Hepatic stellate cell (primary cell): ENCODE measurements at regions not wholly inside any gene's neighbourhood (a gene's known extent, or its start where the extent isn't known, plus 50 kb on each side); places are given as distances from the start of the nearest gene placed in this dataset.
"Not testable (repeated sequence)": the region's sequence is repeated elsewhere in the genome, so short reads cannot be mapped to it uniquely, and the experiment has no call there.

ENCODE experiments used
- DNase-seq: peaks from one replicate; pipeline ENCODE4 v3.0.0; 2011; ENCODE audit warnings: low spot score

GRCh38 chr2:210961249-210961648 is 404.9 kb downstream of the CPS1 start:
- DNase-seq: no peak

GRCh38 chr2:210963386-210963785 is 407.0 kb downstream of the CPS1 start:
- no peak for DNase-seq

GRCh38 chr2:210964141-210964764 is 407.9 kb downstream of the CPS1 start:
- DNase-seq: no peak

GRCh38 chr2:210965472-210965871 is 409.1 kb downstream of the CPS1 start:
- DNase-seq: no peak

GRCh38 chr2:210966330-210966729 is 409.9 kb downstream of the CPS1 start:
- DNase-seq: no peak

GRCh38 chr2:210971431-210971830 is 415.0 kb downstream of the CPS1 start:
- DNase-seq: no peak

GRCh38 chr2:210986806-210987205 is 430.4 kb downstream of the CPS1 start:
- not testable (repeated sequence) for DNase-seq

GRCh38 chr2:210991107-210991506 is 434.7 kb downstream of the CPS1 start:
- DNase-seq: no peak

- no peak for DNase-seq
These were observed 437.7 kb downstream of the CPS1 start for GRCh38 chr2:210994104-210994503.

GRCh38 chr2:210997373-210997772 is 441.0 kb downstream of the CPS1 start:
- DNase-seq: no peak

GRCh38 chr2:210998334-210998733 is 441.9 kb downstream of the CPS1 start:
- no peak for DNase-seq

GRCh38 chr2:211014376-211014775 is 458.0 kb downstream of the CPS1 start:
- no peak for DNase-seq

GRCh38 chr2:211014906-211015305 is 458.5 kb downstream of the CPS1 start:
- DNase-seq: no peak

GRCh38 chr2:211025089-211025488 is 468.7 kb downstream of the CPS1 start:
- not testable (repeated sequence) for DNase-seq

GRCh38 chr2:211026109-211026508 is 469.7 kb downstream of the CPS1 start:
- no peak for DNase-seq

- no peak for DNase-seq
These were observed 471.6 kb downstream of the CPS1 start for GRCh38 chr2:211027976-211028375.

- DNase-seq: no peak
These were observed 477.4 kb downstream of the CPS1 start for GRCh38 chr2:211033765-211034164.

GRCh38 chr2:211035548-211036185 is 479.3 kb downstream of the CPS1 start:
- DNase-seq: no peak

- DNase-seq: no peak
These were observed 488.6 kb downstream of the CPS1 start for GRCh38 chr2:211045025-211045424.

- no peak for DNase-seq
These were observed 493.1 kb downstream of the CPS1 start for GRCh38 chr2:211049321-211050018.

- no peak for DNase-seq
These were observed 499.0 kb downstream of the CPS1 start for GRCh38 chr2:211055438-211055837.

GRCh38 chr2:211061612-211062296 is 505.4 kb downstream of the CPS1 start:
- DNase-seq: no peak

GRCh38 chr2:211062297-211062612 is 505.9 kb downstream of the CPS1 start:
- DNase-seq: no peak
